ENCODE measurements at regions not wholly inside any gene's neighbourhood (a gene's known extent, or its start where the extent isn't known, plus 50 kb on each side); places are given as distances from the start of the nearest gene placed in this dataset.
"Not testable (repeated sequence)": the region's sequence is repeated elsewhere in the genome, so short reads cannot be mapped to it uniquely, and the experiment has no call there.

GRCh38 chr4:14920759-14921320 lies 81.4 kb upstream of the CPEB2 start:
- DNase-seq, result no peak
- whole genome bisulfite sequencing, 2 experiments (ENCODE audit: insufficient coverage in 1 of 2, insufficient read length in 1 of 2), result 80 to 95% methylated on average over 1 to 3 of the region's 3 CpGs
- no peaks in the 10 kb centered on the region for H3K9me3 ChIP-seq (ENCODE audit: control insufficient read depth, low read length)
- H3K4me1 ChIP-seq (ENCODE audit: control insufficient read depth, insufficient read depth, low read length), result no peaks in the 10 kb centered on the region
- H3K27ac Mint-ChIP-seq, result no peak overlapping the region
- no peaks in the 10 kb centered on the region for H3K27me3 ChIP-seq (ENCODE audit: control insufficient read depth, insufficient read depth, low read length, poor library complexity, severe bottlenecking)
- no peak overlapping the region for H3K27ac ChIP-seq (ENCODE audit: low read depth, low read length)
- no peaks in the 10 kb centered on the region for H3K36me3 Mint-ChIP-seq (ENCODE audit: low read depth)
- H3K36me3 ChIP-seq (ENCODE audit: control insufficient read depth, insufficient read depth, low read length), result no peaks in the 10 kb centered on the region
- peaks cover 9% of the 10 kb centered on the region for H3K4me1 Mint-ChIP-seq
- H3K4me3 Mint-ChIP-seq, result no peak overlapping the region
- no peak overlapping the region for H3K4me3 ChIP-seq (ENCODE audit: low read length)
- TF ChIP-seq CTCF (conservative IDR thresholded peaks at IDR 0.05), result no peak
- no peak overlapping the region for H3K9ac ChIP-seq (ENCODE audit: extremely low read depth, low read length, poor library complexity, severe bottlenecking)
- H3K27me3 Mint-ChIP-seq (ENCODE audit: insufficient read depth), result no peaks in the 10 kb centered on the region
- H3K9me3 Mint-ChIP-seq, result no peaks in the 10 kb centered on the region

- H3K27ac Mint-ChIP-seq; H3K4me1 ChIP-seq (ENCODE audit: control insufficient read depth, insufficient read depth, low read length); H3K9me3 ChIP-seq (ENCODE audit: control insufficient read depth, low read length); DNase-seq; H3K4me1 Mint-ChIP-seq; H3K27me3 Mint-ChIP-seq (ENCODE audit: insufficient read depth); H3K36me3 ChIP-seq (ENCODE audit: control insufficient read depth, insufficient read depth, low read length); H3K27me3 ChIP-seq (ENCODE audit: control insufficient read depth, insufficient read depth, low read length, poor library complexity, severe bottlenecking); H3K4me3 Mint-ChIP-seq; H3K9ac ChIP-seq (ENCODE audit: extremely low read depth, low read length, poor library complexity, severe bottlenecking); H3K9me3 Mint-ChIP-seq; H3K36me3 Mint-ChIP-seq (ENCODE audit: low read depth); H3K4me3 ChIP-seq (ENCODE audit: low read length); H3K27ac ChIP-seq (ENCODE audit: low read depth, low read length): not testable (repeated sequence)
- WGBS, 2 experiments (ENCODE audit: insufficient coverage in 1 of 2, insufficient read length in 1 of 2), result 100% methylated on average over 1 of the region's 2 CpGs; no CpG with 5 or more reads in 1 of the 2 experiments
Measured at GRCh38 chr4:14921781-14922180, 80.5 kb upstream of the CPEB2 start.

- DNase-seq, result no peak
- Histone ChIP-seq H3K9ac (ENCODE audit: extremely low read depth, low read length, poor library complexity, severe bottlenecking) (no peak overlapping the region), H3K27ac (ENCODE audit: low read depth, low read length) (no peak overlapping the region), H3K9me3 (ENCODE audit: control insufficient read depth, low read length) (no peaks in the 10 kb centered on the region), H3K4me1 (ENCODE audit: control insufficient read depth, insufficient read depth, low read length) (peaks cover 4% of the 10 kb centered on the region), H3K4me3 (ENCODE audit: low read length) (no peak overlapping the region), H3K36me3 (ENCODE audit: control insufficient read depth, insufficient read depth, low read length) (no peaks in the 10 kb centered on the region), H3K27me3 (ENCODE audit: control insufficient read depth, insufficient read depth, low read length, poor library complexity, severe bottlenecking) (no peaks in the 10 kb centered on the region)
- TF ChIP-seq CTCF (conservative IDR thresholded peaks at IDR 0.05), result no peak
- no peaks in the 10 kb centered on the region for H3K9me3 Mint-ChIP-seq
- 89 to 99% methylated on average over 1 to 2 of the region's 3 CpGs for WGBS, 2 experiments (ENCODE audit: insufficient coverage in 1 of 2, insufficient read length in 1 of 2)
- H3K4me3 Mint-ChIP-seq, result no peak overlapping the region
- H3K27me3 Mint-ChIP-seq (ENCODE audit: insufficient read depth), result no peaks in the 10 kb centered on the region
- no peak overlapping the region for H3K27ac Mint-ChIP-seq
- H3K4me1 Mint-ChIP-seq, result no peaks in the 10 kb centered on the region
- H3K36me3 Mint-ChIP-seq (ENCODE audit: low read depth), result no peaks in the 10 kb centered on the region
Measured at GRCh38 chr4:14924076-14924811, 78.0 kb upstream of the CPEB2 start.
